SK-N-SH (cell line): ENCODE measurements at regions not wholly inside any gene's neighbourhood (a gene's known extent, or its start where the extent isn't known, plus 50 kb on each side); places are given as distances from the start of the nearest gene placed in this dataset.

ENCODE experiments used
- CTCF ChIA-PET: fragments of 300-600, 350-600 bp; formaldehyde crosslinking; extraction: SDS; loops from one replicate; lab custom pipeline; 2021; lab: Yijun Ruan, JAX
- POLR2A ChIA-PET: fragments of 350-600 bp; sonication (Branson Sonifier 250); formaldehyde crosslinking; extraction: SDS; loops from one replicate; lab custom pipeline; 2020; ENCODE audit warnings: antibody characterized with exemption, inconsistent platforms; lab: Yijun Ruan, JAX
- DNase-seq: peaks from one replicate; pipeline ENCODE4 v3.0.0; 2012
- H2AFZ ChIP-seq: fragments of 200-600 bp; sonication (generic); 2 replicates; pipeline ENCODE4 v1.8.1; 2016; ENCODE audit warnings: antibody characterized with exemption, mild to moderate bottlenecking, low read depth
- H3F3A ChIP-seq: fragments of 200-600 bp; sonication (generic); replicated peaks from 2 replicates; pipeline ENCODE3; 2016; ENCODE audit warnings: antibody characterized with exemption, mild to moderate bottlenecking; ENCODE audit not compliant: insufficient read depth
- H3K27ac ChIP-seq, 2 experiments: fragments of 200-500 bp in 1 of 2; fragments of 200-600 bp in 1 of 2; sonication (Bioruptor generic) in 1 of 2; sonication (generic), shearing (Covaris generic) in 1 of 2; 2 replicates each; pipeline versions ENCODE4 v1.5.1 to v1.6.1; 2014 to 2016; ENCODE audit warnings: low read depth in 2 of 2, inconsistent platforms in 1 of 2, low read length in 1 of 2, mild to moderate bottlenecking in 1 of 2, mixed read lengths in 1 of 2
- H3K27me3 ChIP-seq: fragments of 200-600 bp; sonication (generic), shearing (Covaris generic); 2 replicates; pipeline ENCODE4 v1.6.1; 2016; ENCODE audit warnings: mixed run types; ENCODE audit not compliant: insufficient read depth
- H3K36me3 ChIP-seq, 2 experiments: fragments of 200-500 bp in 1 of 2; fragments of 200-600 bp in 1 of 2; sonication (Bioruptor generic) in 1 of 2; sonication (generic) in 1 of 2; replicated peaks in 1 of 2; 2 replicates each; pipeline versions ENCODE3 to v1.5.1; 2014 to 2016; ENCODE audit warnings: low read length in 1 of 2, mild to moderate bottlenecking in 1 of 2; ENCODE audit not compliant: insufficient read depth in 2 of 2, control insufficient read depth in 1 of 2
- H3K4me1 ChIP-seq, 2 experiments: fragments of 200-500 bp in 1 of 2; fragments of 200-600 bp in 1 of 2; sonication (Bioruptor generic) in 1 of 2; sonication (generic), shearing (Covaris generic) in 1 of 2; 2 replicates each; pipeline versions ENCODE4 v1.5.1 to v1.6.1; 2014 to 2016; ENCODE audit warnings: low read depth in 1 of 2, low read length in 1 of 2, mixed run types in 1 of 2; ENCODE audit not compliant: insufficient read depth in 2 of 2, control insufficient read depth in 1 of 2
- H3K4me2 ChIP-seq: fragments of 200-600 bp; sonication (generic), shearing (Covaris generic); 2 replicates; pipeline ENCODE4 v1.6.1; 2017; ENCODE audit warnings: mixed run types
- H3K4me3 ChIP-seq, 2 experiments: fragments of 200-500 bp in 1 of 2; fragments of 200-600 bp in 1 of 2; sonication (Bioruptor generic) in 1 of 2; sonication (generic), shearing (Covaris generic) in 1 of 2; 2 replicates each; pipeline versions ENCODE4 v1.5.1 to v1.8.1; 2014 to 2016; ENCODE audit warnings: low read depth in 2 of 2, inconsistent platforms in 1 of 2, low read length in 1 of 2, mild to moderate bottlenecking in 1 of 2, mixed read lengths in 1 of 2, moderate library complexity in 1 of 2
- H3K79me2 ChIP-seq: fragments of 200-600 bp; sonication (generic); 2 replicates; pipeline ENCODE4 v1.8.1; 2017; ENCODE audit warnings: mild to moderate bottlenecking; ENCODE audit not compliant: insufficient read depth
- H3K9ac ChIP-seq: fragments of 200-600 bp; sonication (generic); 2 replicates; pipeline ENCODE4 v1.6.1; 2017; ENCODE audit warnings: mixed run types
- H3K9me2 ChIP-seq: fragments of 200-600 bp; sonication (generic); 2 replicates; pipeline ENCODE4 v1.6.1; 2017; ENCODE audit warnings: mixed run types
- H3K9me3 ChIP-seq: fragments of 200-600 bp; sonication (generic); 2 replicates; pipeline ENCODE4 v1.6.1; 2017; ENCODE audit warnings: mixed run types, mild to moderate bottlenecking, moderate library complexity
- H4K20me1 ChIP-seq: fragments of 200-600 bp; sonication (generic); 2 replicates; pipeline ENCODE4 v1.6.1; 2017; ENCODE audit warnings: mild to moderate bottlenecking, mixed run types; ENCODE audit not compliant: insufficient read depth
- CHD2 ChIP-seq: fragments of 150-350 bp; IDR thresholded peaks from 2 replicates; pipeline ENCODE4 v1.6.1; 2018; ENCODE audit warnings: low read length; ENCODE audit not compliant: partially characterized antibody
- CTCF ChIP-seq: fragments of 200-600 bp; sonication (generic); IDR thresholded peaks from 2 replicates; pipeline ENCODE4 v1.6.1; 2017; ENCODE audit warnings: antibody characterized with exemption, mild to moderate bottlenecking, moderate library complexity
- ELF1 ChIP-seq: IDR thresholded peaks from 2 replicates; pipeline ENCODE4 v1.4.0; 2012
- EZH2phosphoT487 ChIP-seq: fragments of 200-600 bp; sonication (generic); IDR thresholded peaks from 2 replicates; pipeline ENCODE4 v1.6.1; 2017; ENCODE audit warnings: low read depth, mixed run types, mild to moderate bottlenecking, antibody characterized with exemption, moderate library complexity, borderline replicate concordance
- FOXJ3 ChIP-seq: sonication (generic); formaldehyde crosslinking; IDR thresholded peaks from 2 replicates; pipeline ENCODE4 v1.5.1; 2020; ENCODE audit warnings: mild to moderate bottlenecking, missing genetic modification reagents
- FOXM1 ChIP-seq: IDR thresholded peaks from 2 replicates; pipeline ENCODE4 v1.4.0; 2012; ENCODE audit warnings: low read depth, mild to moderate bottlenecking
- GATA2 ChIP-seq: sonication (generic); formaldehyde crosslinking; IDR thresholded peaks from 2 replicates; pipeline ENCODE4 v1.5.0; 2020; ENCODE audit warnings: mild to moderate bottlenecking, missing genetic modification reagents
- JUND ChIP-seq: IDR thresholded peaks from 2 replicates; pipeline ENCODE4 v1.4.0; 2012
- MAX ChIP-seq: IDR thresholded peaks from 2 replicates; pipeline ENCODE4 v1.4.0; 2012; ENCODE audit warnings: low read depth
- MXI1 ChIP-seq: IDR thresholded peaks from 2 replicates; pipeline ENCODE4 v1.6.1; 2012; ENCODE audit warnings: mild to moderate bottlenecking, low read depth, low read length, improper control_type of control experiment
- PBX3 ChIP-seq: IDR thresholded peaks from 2 replicates; pipeline ENCODE4; 2012
- POLR2AphosphoS5 ChIP-seq: IDR thresholded peaks from 2 replicates; pipeline ENCODE4 v1.6.1; 2012; ENCODE audit warnings: low read depth, low read length
- RFX5 ChIP-seq: IDR thresholded peaks from 2 replicates; pipeline ENCODE4 v1.6.1; 2012; ENCODE audit warnings: mild to moderate bottlenecking, improper control_type of control experiment, low read length
- TAF1 ChIP-seq: IDR thresholded peaks from 2 replicates; pipeline ENCODE4 v1.6.1; 2012; ENCODE audit warnings: low read depth, mild to moderate bottlenecking, low read length, moderate library complexity, borderline replicate concordance
- TCF12 ChIP-seq: IDR thresholded peaks from 2 replicates; pipeline ENCODE4 v1.4.0; 2012
- TEAD4 ChIP-seq: IDR thresholded peaks from 2 replicates; pipeline ENCODE4 v1.4.0; 2012; ENCODE audit warnings: mild to moderate bottlenecking, borderline replicate concordance; ENCODE audit not compliant: insufficient read depth
- USF1 ChIP-seq: IDR thresholded peaks from 2 replicates; pipeline ENCODE4 v1.4.0; 2012; ENCODE audit warnings: low read depth, borderline replicate concordance
- USF2 ChIP-seq: fragments of 150-350 bp; IDR thresholded peaks from 2 replicates; pipeline ENCODE4 v1.6.1; 2017; ENCODE audit warnings: antibody characterized with exemption, low read length, low read depth, borderline replicate concordance
- ZBTB33 ChIP-seq: IDR thresholded peaks from 2 replicates; pipeline ENCODE4 v1.4.0; 2012; ENCODE audit warnings: low read depth, borderline replicate concordance
- WGBS: methylation state at CpG from one replicate; pipeline ENCODE4 v1.1.6; 2017; ENCODE audit warnings: low lambda C conversion rate; 5-methylcytosine and 5-hydroxymethylcytosine counted together

- CTCF ChIA-PET: no interaction called here
- 76% methylated on average over 4 of the region's 4 CpGs for WGBS
- no peak overlapping the region for H3K9ac ChIP-seq
- no peak overlapping the region for H3K27ac ChIP-seq
- no peaks in the 10 kb centered on the region for H3K36me3 ChIP-seq
- no peaks in the 10 kb centered on the region for H3K4me1 ChIP-seq
- 0 out of 2 replicates have a peak overlapping the region, but pooled peaks have one; percentile 53 for H2AFZ ChIP-seq
- H3K4me2 ChIP-seq: no peak overlapping the region
- H3K79me2 ChIP-seq: no peaks in the 10 kb centered on the region
- no peak overlapping the region for H3K4me3 ChIP-seq
- no peaks in the 10 kb centered on the region for H3K9me3 ChIP-seq
- no peaks in the 10 kb centered on the region for H3F3A ChIP-seq
- POLR2A ChIA-PET: no interaction called here
- no peaks in the 10 kb centered on the region for H3K9me2 ChIP-seq
- H4K20me1 ChIP-seq: no peaks in the 10 kb centered on the region
- TF ChIP-seq FOXM1 (no peak), CHD2 (no peak), USF2 (no peak), CTCF (no peak), GATA2 (no peak), RFX5 (no peak), TEAD4 (no peak), TAF1 (no peak), USF1 (no peak), ELF1 (no peak), JUND (no peak), ZBTB33 (no peak), EZH2phosphoT487 (no peak), PBX3 (no peak), POLR2AphosphoS5 (no peak), TCF12 (no peak), MXI1 (no peak), MAX (no peak), FOXJ3 (no peak)
- H3K27me3 ChIP-seq: no peaks in the 10 kb centered on the region
- DNase-seq: no peak
Observed at GRCh38 chr18:29753379-29753778, 1289.2 kb downstream of the DSC3 start.
